Vagina (tissue), 2 donors: ENCODE measurements at regions not wholly inside any gene's neighbourhood (a gene's known extent, or its start where the extent isn't known, plus 50 kb on each side); places are given as distances from the start of the nearest gene placed in this dataset.

Experiments used
- DNase-seq, 2 donors: peaks; one replicate each; pipeline ENCODE4 v3.0.0-alpha.2; 2017; ENCODE audit errors: extremely low spot score in 2 of 2
- H3K27ac ChIP-seq: fragments of 200-600 bp; sonication (generic); one replicate; pipeline ENCODE4 v1.5.1; 2019
- H3K27me3 ChIP-seq: fragments of 200-600 bp; sonication (generic); one replicate; pipeline ENCODE4 v1.5.1; 2019
- H3K36me3 ChIP-seq, 2 donors: fragments of 200-600 bp; sonication (generic); one replicate each; pipeline ENCODE4 v1.5.1; 2017 to 2019
- H3K4me1 ChIP-seq: fragments of 200-600 bp; sonication (generic); one replicate; pipeline ENCODE4 v1.5.1; 2019
- H3K4me3 ChIP-seq, 2 donors: fragments of 200-600 bp; sonication (generic); 1 replicate in 1 of 2; 2 replicates in 1 of 2; pipeline ENCODE4 v1.5.1; 2016 to 2019
- H3K9me3 ChIP-seq: fragments of 200-600 bp; sonication (generic); one replicate; pipeline ENCODE4 v1.5.1; 2019
- POLR2A ChIP-seq, 2 donors: fragments of 450-650 bp; IDR thresholded peaks; one replicate each; pipeline ENCODE4 v1.6.1; 2017; ENCODE audit warnings: antibody characterized with exemption in 2 of 2, mild to moderate bottlenecking in 2 of 2, moderate library complexity in 2 of 2
- POLR2AphosphoS5 ChIP-seq, 2 donors: sonication (generic); formaldehyde crosslinking; IDR thresholded peaks; one replicate each; pipeline ENCODE4 v1.9.0; 2017; ENCODE audit warnings: antibody characterized with exemption in 2 of 2, mild to moderate bottlenecking in 2 of 2, low read depth in 1 of 2; ENCODE audit not compliant: insufficient read depth in 1 of 2
- intact Hi-C: fragments of 100-400 bp; cut with DNase I; formaldehyde crosslinking; loops from one replicate; pipeline ENCODE4 v1.15.1; 2023
- TF ChIP-seq, protein P1 (sequence below), 3 experiments: fragments of 450-650 bp in 2 of 3; fragments of 200-600 bp in 1 of 3; sonication (generic) in 1 of 3; IDR thresholded peaks; one replicate each; pipeline ENCODE4 v1.5.1; 2017 to 2019; ENCODE audit warnings: antibody characterized with exemption in 3 of 3, mild to moderate bottlenecking in 2 of 3, moderate library complexity in 2 of 3

DNA sequence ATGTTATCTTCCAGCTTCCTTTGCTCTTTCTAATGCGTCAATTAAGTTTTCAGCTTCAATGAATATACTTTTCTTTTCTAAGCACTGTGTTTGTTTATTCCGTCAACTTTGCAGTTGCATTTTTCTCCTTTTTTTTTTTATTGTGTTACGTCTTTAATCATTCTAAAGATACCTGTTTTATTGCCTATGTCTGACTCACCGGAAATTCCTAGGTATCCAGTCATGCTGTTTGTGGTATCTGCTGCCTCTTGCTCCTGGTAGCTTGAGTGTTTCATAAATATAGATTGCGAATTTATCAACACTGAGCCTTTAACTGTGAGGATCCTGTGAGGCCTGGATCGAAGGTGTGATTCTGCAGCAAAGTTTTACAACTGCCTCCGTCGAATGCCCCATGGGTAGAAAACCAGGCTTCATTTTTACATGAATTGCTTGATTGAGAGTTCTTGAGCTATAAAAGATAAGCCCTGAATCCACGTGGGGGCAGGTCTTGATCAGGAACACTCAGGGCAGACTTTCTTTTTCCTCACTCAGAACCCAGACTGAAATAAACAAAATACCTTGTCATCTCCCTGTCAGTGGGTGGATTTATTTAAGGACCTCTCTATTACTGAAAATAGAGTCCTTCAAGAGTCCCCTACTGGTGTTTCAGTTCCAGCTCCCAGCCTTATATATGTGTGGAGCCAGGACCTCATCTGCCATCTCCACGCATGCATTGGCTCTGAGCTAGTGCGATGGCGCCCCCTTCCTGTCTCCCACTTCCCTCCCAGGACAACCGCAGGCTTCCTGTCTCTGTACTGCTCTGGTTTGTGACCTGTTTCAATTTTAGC is 60.1 kb upstream of the LRRC1 start:
- intact Hi-C loops: loop anchor here (10.0 kb wide), 1 partner anchor 570 kb away; no protein-coding TSS in a partner anchor
- Histone ChIP-seq H3K4me1 (no peaks in the 10 kb centered on the region), H3K27me3 (no peaks in the 10 kb centered on the region), H3K9me3 (no peaks in the 10 kb centered on the region), H3K27ac (no peak overlapping the region), H3K36me3 (no peaks in the 10 kb centered on the region), H3K4me3 (no peak overlapping the region)
- TF ChIP-seq POLR2A (IDR thresholded peaks at IDR 0.05): no peak
- TF ChIP-seq POLR2AphosphoS5 (IDR thresholded peaks at IDR 0.05; ENCODE audit: insufficient read depth in 1 of 2, low read depth in 1 of 2): peak in 1 of 2 donors; percentile 29
- TF ChIP-seq, protein P1, sequence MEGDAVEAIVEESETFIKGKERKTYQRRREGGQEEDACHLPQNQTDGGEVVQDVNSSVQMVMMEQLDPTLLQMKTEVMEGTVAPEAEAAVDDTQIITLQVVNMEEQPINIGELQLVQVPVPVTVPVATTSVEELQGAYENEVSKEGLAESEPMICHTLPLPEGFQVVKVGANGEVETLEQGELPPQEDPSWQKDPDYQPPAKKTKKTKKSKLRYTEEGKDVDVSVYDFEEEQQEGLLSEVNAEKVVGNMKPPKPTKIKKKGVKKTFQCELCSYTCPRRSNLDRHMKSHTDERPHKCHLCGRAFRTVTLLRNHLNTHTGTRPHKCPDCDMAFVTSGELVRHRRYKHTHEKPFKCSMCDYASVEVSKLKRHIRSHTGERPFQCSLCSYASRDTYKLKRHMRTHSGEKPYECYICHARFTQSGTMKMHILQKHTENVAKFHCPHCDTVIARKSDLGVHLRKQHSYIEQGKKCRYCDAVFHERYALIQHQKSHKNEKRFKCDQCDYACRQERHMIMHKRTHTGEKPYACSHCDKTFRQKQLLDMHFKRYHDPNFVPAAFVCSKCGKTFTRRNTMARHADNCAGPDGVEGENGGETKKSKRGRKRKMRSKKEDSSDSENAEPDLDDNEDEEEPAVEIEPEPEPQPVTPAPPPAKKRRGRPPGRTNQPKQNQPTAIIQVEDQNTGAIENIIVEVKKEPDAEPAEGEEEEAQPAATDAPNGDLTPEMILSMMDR (IDR thresholded peaks at IDR 0.05): peak in 1 of 3 experiments; percentile 14
- no peak for DNase-seq

DNA sequence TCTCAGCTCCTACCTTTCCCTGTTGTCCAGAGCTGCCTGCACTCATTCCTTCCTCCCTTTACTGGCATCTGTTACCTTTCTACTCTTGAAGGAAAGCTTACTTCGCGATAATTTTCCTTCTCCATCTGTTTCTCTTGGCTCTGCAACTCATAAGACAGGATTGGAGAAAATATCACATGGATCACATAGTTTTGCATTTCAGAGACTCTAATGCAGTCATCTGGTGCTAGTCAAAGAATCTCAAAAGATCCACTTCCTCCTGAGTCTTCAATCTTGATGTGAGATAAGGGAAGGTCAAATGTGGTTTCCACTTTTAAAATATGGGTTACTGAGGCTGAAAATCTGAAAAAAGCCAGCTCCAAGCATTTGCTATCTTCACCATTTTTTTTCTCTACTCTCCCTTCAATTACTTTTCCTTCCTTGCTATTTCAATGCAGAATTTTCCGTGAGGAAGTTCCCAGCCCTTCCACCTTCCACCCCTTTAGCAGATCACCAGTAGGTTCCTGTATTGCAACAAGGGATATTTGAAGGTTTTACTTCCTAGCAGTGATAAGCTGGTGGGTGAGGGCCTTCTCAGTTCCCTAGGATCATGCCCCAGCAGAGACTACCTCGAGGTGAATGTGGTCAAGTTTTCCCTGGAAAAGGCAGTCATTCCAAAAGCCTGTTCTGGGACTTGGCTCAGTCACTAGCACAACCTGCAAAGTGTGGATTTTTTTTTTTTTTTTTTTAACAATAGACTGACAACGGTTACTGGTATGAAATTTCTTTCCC is 62.8 kb upstream of the LRRC1 start:
- TF ChIP-seq, protein P1 (IDR thresholded peaks at IDR 0.05): no peak
- TF ChIP-seq POLR2AphosphoS5 (IDR thresholded peaks at IDR 0.05; ENCODE audit: insufficient read depth in 1 of 2, low read depth in 1 of 2) (no peak), POLR2A (IDR thresholded peaks at IDR 0.05) (no peak)

DNA sequence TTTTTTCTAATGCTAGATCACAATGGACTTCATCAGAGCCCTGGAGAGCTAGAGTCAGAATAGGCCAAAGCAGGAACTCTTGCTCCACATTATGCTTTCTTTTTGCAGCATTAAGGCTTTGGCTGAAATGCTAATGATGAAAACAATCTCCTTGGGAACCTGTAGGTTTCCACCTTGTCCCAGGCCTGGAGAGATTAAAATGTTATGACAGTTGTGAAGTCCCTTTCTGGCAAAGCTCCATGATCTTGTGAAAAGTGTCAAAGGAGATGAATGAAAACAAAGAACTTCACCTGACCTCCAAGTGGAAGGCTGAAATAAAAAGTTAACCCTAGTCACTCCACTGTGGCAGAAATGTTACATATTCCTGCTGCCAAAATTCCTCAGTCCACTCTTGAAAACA is 64.0 kb upstream of the LRRC1 start:
- Histone ChIP-seq H3K27me3 (no peaks in the 10 kb centered on the region), H3K27ac (no peak overlapping the region), H3K4me3 (no peak overlapping the region), H3K9me3 (no peaks in the 10 kb centered on the region), H3K36me3 (no peaks in the 10 kb centered on the region), H3K4me1 (no peaks in the 10 kb centered on the region)
- intact Hi-C loops: loop anchor here (10.0 kb wide), 1 partner anchor 566 kb away; no protein-coding TSS in a partner anchor
- DNase-seq: no peak
- TF ChIP-seq POLR2AphosphoS5 (IDR thresholded peaks at IDR 0.05; ENCODE audit: insufficient read depth in 1 of 2, low read depth in 1 of 2): no peak

More for the DNA sequence above, 62.8 kb upstream of the LRRC1 start:
- Histone ChIP-seq H3K4me3 (no peak overlapping the region), H3K36me3 (no peaks in the 10 kb centered on the region), H3K27ac (no peak overlapping the region), H3K9me3 (no peaks in the 10 kb centered on the region), H3K4me1 (no peaks in the 10 kb centered on the region), H3K27me3 (no peaks in the 10 kb centered on the region)
- no peak for DNase-seq
- intact Hi-C loops: loop anchor here (10.0 kb wide), 1 partner anchor 567 kb away; no protein-coding TSS in a partner anchor

DNA sequence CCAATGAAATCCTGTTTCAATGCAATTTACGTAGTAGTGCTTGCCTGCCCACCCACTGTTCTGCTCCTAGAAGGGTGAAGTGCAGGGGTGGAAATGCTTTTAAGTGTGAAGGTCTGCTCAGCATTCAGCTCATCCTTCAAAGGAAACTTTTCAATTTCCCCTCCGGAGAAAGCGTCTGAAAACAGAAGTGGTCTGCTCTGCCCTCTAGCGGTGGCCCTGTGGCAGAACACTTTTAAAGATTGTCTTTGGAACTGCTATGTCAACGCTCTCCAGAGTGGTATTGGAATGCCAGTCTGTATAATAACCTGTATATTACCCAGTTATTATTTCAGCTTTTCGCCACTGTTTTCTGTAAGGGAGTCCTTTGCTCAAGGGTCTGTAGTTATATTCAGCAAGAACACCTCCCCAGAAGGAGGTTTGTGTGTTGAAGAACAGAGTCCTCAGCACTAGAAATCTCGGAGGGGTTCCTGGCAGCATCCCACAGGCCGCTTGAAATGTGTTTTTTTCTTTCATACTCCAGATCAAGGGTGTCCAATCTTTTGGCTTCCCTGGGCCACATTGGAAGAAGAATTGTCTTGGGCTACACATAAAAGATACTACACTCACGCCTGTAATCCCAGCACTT is 63.1 kb upstream of the KLHL31 start:
- no peaks in the 10 kb centered on the region for H3K36me3 ChIP-seq
- no peaks in the 10 kb centered on the region for H3K9me3 ChIP-seq
- H3K27ac ChIP-seq: no peak overlapping the region
- TF ChIP-seq POLR2A (IDR thresholded peaks at IDR 0.05) (no peak), POLR2AphosphoS5 (IDR thresholded peaks at IDR 0.05; ENCODE audit: insufficient read depth in 1 of 2, low read depth in 1 of 2) (peak in 1 of 2 donors; percentile 31)
- TF ChIP-seq, protein P1 (IDR thresholded peaks at IDR 0.05): peak; percentile 75 to 84 (median 82)
- no peaks in the 10 kb centered on the region for H3K4me1 ChIP-seq
- DNase-seq: no peak
- no peaks in the 10 kb centered on the region for H3K27me3 ChIP-seq
- no peak overlapping the region for H3K4me3 ChIP-seq
- intact Hi-C loops: loop anchor here (5.0 to 10.0 kb wide), 2 partner anchors 231 to 544 kb away; no protein-coding TSS in a partner anchor

DNA sequence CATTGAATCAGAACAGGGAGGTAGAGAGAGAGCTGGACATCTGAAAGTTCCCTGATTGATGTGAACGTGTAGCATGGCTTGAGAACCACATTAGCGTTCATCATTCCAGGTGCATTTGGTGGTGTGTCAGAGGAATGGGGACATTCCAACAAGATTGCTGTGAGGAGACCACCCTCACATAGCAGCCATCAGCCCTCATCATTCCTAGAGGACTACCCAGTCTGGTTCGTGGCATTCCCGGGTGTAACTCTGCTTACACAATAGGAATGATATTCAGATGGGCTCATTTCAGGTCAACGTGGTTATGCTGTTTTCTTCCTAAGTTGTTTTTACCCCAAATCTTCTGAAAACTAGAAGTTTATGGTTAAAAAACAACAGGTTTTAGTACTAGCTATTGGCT is 62.2 kb upstream of the KLHL31 start:
- no peak for DNase-seq
- H3K4me1 ChIP-seq: no peaks in the 10 kb centered on the region
- intact Hi-C loops: loop anchor here (5.0 to 10.0 kb wide), 2 partner anchors 230 to 543 kb away; no protein-coding TSS in a partner anchor

More for the DNA sequence above, 62.2 kb upstream of the KLHL31 start:
- Histone ChIP-seq H3K4me3 (no peak overlapping the region), H3K27me3 (no peaks in the 10 kb centered on the region), H3K27ac (no peak overlapping the region), H3K9me3 (no peaks in the 10 kb centered on the region), H3K36me3 (no peaks in the 10 kb centered on the region)
- TF ChIP-seq POLR2AphosphoS5 (IDR thresholded peaks at IDR 0.05; ENCODE audit: insufficient read depth in 1 of 2, low read depth in 1 of 2): no peak
- no peak for TF ChIP-seq POLR2A (IDR thresholded peaks at IDR 0.05)
- TF ChIP-seq, protein P1 (IDR thresholded peaks at IDR 0.05): no peak
